ENCODE measurements at regions not wholly inside any gene's neighbourhood (a gene's known extent, or its start where the extent isn't known, plus 50 kb on each side); places are given as distances from the start of the nearest gene placed in this dataset.

GRCh38 chr17:71407981-71408380 is 712.8 kb upstream of the SOX9 start:
- TF ChIP-seq CTCF (IDR thresholded peaks at IDR 0.05), result no peak
- TF ChIP-seq SIN3A (IDR thresholded peaks at IDR 0.05; ENCODE audit: borderline replicate concordance, insufficient read depth, low read depth, low read length), result no peak

All from Panc1 (cell line).